Liver (tissue), 3 donors: ENCODE measurements at regions not wholly inside any gene's neighbourhood (a gene's known extent, or its start where the extent isn't known, plus 50 kb on each side); places are given as distances from the start of the nearest gene placed in this dataset.

Source experiments
- ATF3 ChIP-seq: IDR thresholded peaks from 2 replicates; pipeline ENCODE4 v1.6.1; 2016; ENCODE audit warnings: antibody characterized with exemption
- CTCF ChIP-seq: fragments of 150-350 bp; IDR thresholded peaks from 2 replicates; pipeline ENCODE4 v1.5.1; 2017; ENCODE audit warnings: improper control_type of control experiment, low read depth, low read length; ENCODE audit not compliant: missing input control
- EGR1 ChIP-seq, 2 donors: IDR thresholded peaks; 2 replicates each; pipeline ENCODE4 v1.6.1; 2016 to 2018; ENCODE audit warnings: antibody characterized with exemption in 2 of 2, low read depth in 2 of 2
- FOXA1 ChIP-seq: IDR thresholded peaks from 2 replicates; pipeline ENCODE4 v1.6.1; 2016; ENCODE audit warnings: antibody characterized with exemption
- GABPA ChIP-seq, 2 donors: IDR thresholded peaks in 1 of 2; conservative IDR thresholded peaks in 1 of 2; 2 replicates each; pipeline ENCODE4 v1.6.1; 2016; ENCODE audit warnings: antibody characterized with exemption in 2 of 2, mild to moderate bottlenecking in 1 of 2, moderate library complexity in 1 of 2
- HNF4G ChIP-seq: IDR thresholded peaks from 2 replicates; pipeline ENCODE4 v1.6.1; 2016; ENCODE audit warnings: antibody characterized with exemption
- NR2F2 ChIP-seq: IDR thresholded peaks from 2 replicates; pipeline ENCODE4 v1.6.1; 2016; ENCODE audit warnings: antibody characterized with exemption
- REST ChIP-seq: IDR thresholded peaks from 2 replicates; pipeline ENCODE4 v1.6.1; 2016; ENCODE audit warnings: antibody characterized with exemption, mild to moderate bottlenecking
- RXRA ChIP-seq, 2 donors: IDR thresholded peaks; 2 replicates each; pipeline ENCODE4 v1.6.1; 2017 to 2018; ENCODE audit warnings: antibody characterized with exemption in 2 of 2, mild to moderate bottlenecking in 1 of 2
- SP1 ChIP-seq: IDR thresholded peaks from 2 replicates; pipeline ENCODE4 v1.6.1; 2018; ENCODE audit warnings: antibody characterized with exemption, mild to moderate bottlenecking
- TAF1 ChIP-seq: conservative IDR thresholded peaks from 2 replicates; pipeline ENCODE4 v1.6.1; 2016; ENCODE audit warnings: antibody characterized with exemption, mild to moderate bottlenecking
- YY1 ChIP-seq: IDR thresholded peaks from 2 replicates; pipeline ENCODE4 v1.6.1; 2016; ENCODE audit warnings: antibody characterized with exemption, mild to moderate bottlenecking
- ZBTB33 ChIP-seq: IDR thresholded peaks from 2 replicates; pipeline ENCODE4 v1.6.1; 2016; ENCODE audit warnings: antibody characterized with exemption
- donor health status: healthy.
- donor health status: healthy.

- TF ChIP-seq REST (no peak), CTCF (no peak), NR2F2 (no peak), SP1 (no peak), FOXA1 (no peak), EGR1 (IDR thresholded peaks at IDR 0.05; ENCODE audit: low read depth in 2 of 2) (no peak), HNF4G (no peak), GABPA (IDR thresholded peaks at IDR 0.05 in 1 of 2, conservative IDR thresholded peaks at IDR 0.05 in 1 of 2) (no peak), YY1 (no peak), RXRA (IDR thresholded peaks at IDR 0.05) (no peak), ATF3 (no peak), TAF1 (no peak), ZBTB33 (no peak)
Observed at GRCh38 chr2:12043131-12043530, 296.7 kb downstream of the LPIN1 start.
